IPS-15b (cell line): ENCODE measurements at regions not wholly inside any gene's neighbourhood (a gene's known extent, or its start where the extent isn't known, plus 50 kb on each side); places are given as distances from the start of the nearest gene placed in this dataset.

Experiments
- H3K27me3 ChIP-seq: one replicate; pipeline ENCODE4 v1.6.1; 2013; ENCODE audit warnings: low read length; ENCODE audit not compliant: control insufficient read depth, insufficient read depth
- H3K36me3 ChIP-seq: one replicate; pipeline ENCODE4 v1.6.1; 2013; ENCODE audit warnings: low read length; ENCODE audit not compliant: control insufficient read depth, insufficient read depth
- H3K4me1 ChIP-seq: one replicate; pipeline ENCODE4 v1.6.1; 2013; ENCODE audit warnings: mild to moderate bottlenecking, low read length; ENCODE audit not compliant: control insufficient read depth, insufficient read depth
- H3K4me3 ChIP-seq: one replicate; pipeline ENCODE4 v1.5.1; 2013; ENCODE audit warnings: low read depth, low read length
- H3K9ac ChIP-seq: one replicate; pipeline ENCODE4 v1.6.1; 2013; ENCODE audit warnings: low read depth, mild to moderate bottlenecking, low read length
- H3K9me3 ChIP-seq: one replicate; pipeline ENCODE4 v1.6.1; 2013; ENCODE audit warnings: mild to moderate bottlenecking, low read length; ENCODE audit not compliant: control insufficient read depth, insufficient read depth

DNA sequence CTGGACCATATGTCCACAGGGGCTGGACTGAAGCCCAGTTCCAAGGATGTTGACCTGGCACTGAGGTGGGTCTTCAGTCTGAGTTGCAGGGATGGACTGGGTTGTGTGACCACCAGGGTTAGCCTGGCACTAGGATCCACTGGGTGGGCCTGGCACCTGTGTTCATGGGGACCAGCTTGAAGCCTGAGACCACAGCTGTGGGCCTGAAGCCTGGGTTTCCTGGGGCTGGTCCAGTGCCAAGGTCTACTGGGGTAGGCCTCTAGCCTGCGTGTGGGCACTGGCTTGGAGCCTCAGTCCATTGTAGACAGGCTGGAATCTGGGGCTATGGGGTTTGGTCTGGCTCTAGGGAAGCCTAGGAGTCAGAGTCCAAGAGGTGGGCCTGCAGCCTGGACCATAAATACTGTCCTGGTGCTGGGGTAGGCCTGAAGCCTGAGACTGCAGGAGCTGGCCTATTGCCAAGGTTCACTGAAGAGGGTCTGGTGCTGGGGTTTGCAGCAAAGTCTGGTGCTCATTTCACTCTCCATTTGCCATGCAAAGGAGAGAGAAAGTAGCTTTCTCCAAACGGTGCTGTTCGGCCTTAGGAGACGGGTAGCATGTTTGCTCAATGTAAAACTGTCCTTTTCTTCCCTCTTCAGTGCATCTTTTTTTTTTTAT lies 51.2 kb upstream of the TBC1D5 start:
- H3K9me3 ChIP-seq, result no peaks in the 10 kb centered on the region
- H3K9ac ChIP-seq, result no peak overlapping the region
- H3K4me3 ChIP-seq, result no peak overlapping the region
- no peaks in the 10 kb centered on the region for H3K4me1 ChIP-seq
- H3K36me3 ChIP-seq, result no peaks in the 10 kb centered on the region
- H3K27me3 ChIP-seq, result no peaks in the 10 kb centered on the region
